ENCODE measurements at regions not wholly inside any gene's neighbourhood (a gene's known extent, or its start where the extent isn't known, plus 50 kb on each side); places are given as distances from the start of the nearest gene placed in this dataset.

DNA sequence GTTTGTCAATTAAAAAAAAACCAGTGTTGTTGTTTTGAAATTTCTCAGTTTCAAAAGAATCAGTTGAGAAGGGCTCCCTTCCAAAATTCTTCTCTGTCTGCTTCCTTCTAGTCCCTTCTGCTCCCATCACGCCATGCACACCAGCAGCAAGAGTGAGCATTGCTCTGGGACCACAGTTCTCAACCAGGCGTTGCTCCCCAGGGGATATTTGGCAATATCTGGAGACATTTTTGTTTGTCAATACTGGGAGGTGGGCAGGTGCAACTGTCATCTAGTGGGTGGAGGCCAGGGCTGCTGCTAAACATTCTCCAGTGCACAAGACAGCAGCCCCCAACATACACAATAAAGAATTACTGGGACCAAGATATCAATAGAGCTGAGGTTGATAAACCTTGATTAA lies 74.8 kb upstream of the EGFL6 start:
- TF ChIP-seq POLR2A (IDR thresholded peaks at IDR 0.05; ENCODE audit: low read depth, low read length) (no peak), POLR2AphosphoS5 (IDR thresholded peaks at IDR 0.05; ENCODE audit: low read depth, low read length) (no peak)
